Astrocyte (in vitro differentiated cells and primary cell): ENCODE measurements at regions not wholly inside any gene's neighbourhood (a gene's known extent, or its start where the extent isn't known, plus 50 kb on each side); places are given as distances from the start of the nearest gene placed in this dataset.

ENCODE experiments used
- DNase-seq: peaks from one replicate; pipeline ENCODE4 v3.0.0-alpha.2; 2010; ENCODE audit warnings: low read depth
- FAIRE-seq: peaks from 2 replicates; lab custom pipeline; 2011; peaks lifted over from hg19 to GRCh38; lab: Jason Lieb, UNC
- H2AFZ ChIP-seq: 2 replicates; pipeline ENCODE4 v1.6.0; 2012; ENCODE audit warnings: low read depth, low read length, inconsistent platforms
- H3K27ac ChIP-seq: 2 replicates; pipeline ENCODE4 v1.5.1; 2011; ENCODE audit warnings: low read depth, low read length, inconsistent platforms
- H3K27me3 ChIP-seq: 2 replicates; pipeline ENCODE4 v1.6.0; 2011; ENCODE audit warnings: low read length, inconsistent platforms; ENCODE audit not compliant: insufficient read depth
- H3K36me3 ChIP-seq: 2 replicates; pipeline ENCODE4 v1.5.1; 2011; ENCODE audit warnings: low read length, inconsistent platforms; ENCODE audit not compliant: insufficient read depth
- H3K4me1 ChIP-seq: 2 replicates; pipeline ENCODE4 v1.5.1; 2011; ENCODE audit warnings: low read length, inconsistent platforms; ENCODE audit not compliant: insufficient read depth
- H3K4me2 ChIP-seq: 2 replicates; pipeline ENCODE4 v1.6.0; 2012; ENCODE audit warnings: low read length, inconsistent platforms
- H3K4me3 ChIP-seq: 2 replicates; pipeline ENCODE4 v1.5.1; 2011; ENCODE audit warnings: low read depth, mild to moderate bottlenecking, low read length, inconsistent platforms; ENCODE audit not compliant: insufficient read depth
- H3K79me2 ChIP-seq: 2 replicates; pipeline ENCODE4 v1.6.0; 2012; ENCODE audit warnings: mild to moderate bottlenecking, low read length, inconsistent platforms; ENCODE audit not compliant: insufficient read depth
- H3K9ac ChIP-seq: 2 replicates; pipeline ENCODE4 v1.6.0; 2012; ENCODE audit warnings: mild to moderate bottlenecking, low read length, inconsistent platforms
- H3K9me3 ChIP-seq: 2 replicates; pipeline ENCODE4 v1.5.1; 2012; ENCODE audit warnings: low read depth, mild to moderate bottlenecking, low read length, inconsistent platforms; ENCODE audit not compliant: insufficient read depth
- H4K20me1 ChIP-seq: 2 replicates; pipeline ENCODE4 v1.6.0; 2012; ENCODE audit warnings: low read length, inconsistent platforms; ENCODE audit not compliant: insufficient read depth
- H3K27ac Mint-ChIP-seq: one replicate; pipeline ENCODE4 v1.8.0; 2021; ENCODE audit warnings: mild to moderate bottlenecking, mixed read lengths; ENCODE audit not compliant: unreplicated experiment
- H3K27me3 Mint-ChIP-seq: one replicate; pipeline ENCODE4 v1.8.0; 2021; ENCODE audit warnings: low read depth, mixed read lengths; ENCODE audit not compliant: unreplicated experiment
- H3K36me3 Mint-ChIP-seq: one replicate; pipeline ENCODE4 v1.8.0; 2021; ENCODE audit warnings: low read depth, mixed read lengths; ENCODE audit not compliant: unreplicated experiment
- H3K4me1 Mint-ChIP-seq: one replicate; pipeline ENCODE4 v1.8.0; 2021; ENCODE audit warnings: low read depth, mixed read lengths; ENCODE audit not compliant: unreplicated experiment
- H3K4me3 Mint-ChIP-seq: one replicate; pipeline ENCODE4 v1.8.0; 2021; ENCODE audit warnings: mild to moderate bottlenecking, moderate library complexity, mixed read lengths; ENCODE audit not compliant: unreplicated experiment
- H3K9me3 Mint-ChIP-seq: one replicate; pipeline ENCODE4 v1.8.0; 2021; ENCODE audit warnings: mild to moderate bottlenecking, mixed read lengths; ENCODE audit not compliant: unreplicated experiment
- EZH2 ChIP-seq: IDR thresholded peaks from 2 replicates; pipeline ENCODE4 v1.6.1; 2012; ENCODE audit warnings: mild to moderate bottlenecking, low read length, inconsistent platforms; ENCODE audit not compliant: insufficient read depth
- TF ChIP-seq, protein P1 (sequence below): IDR thresholded peaks from 2 replicates; pipeline ENCODE4 v1.5.1; 2011; ENCODE audit warnings: low read depth, mild to moderate bottlenecking, inconsistent platforms, low read length, moderate library complexity; ENCODE audit not compliant: insufficient read depth

DNA sequence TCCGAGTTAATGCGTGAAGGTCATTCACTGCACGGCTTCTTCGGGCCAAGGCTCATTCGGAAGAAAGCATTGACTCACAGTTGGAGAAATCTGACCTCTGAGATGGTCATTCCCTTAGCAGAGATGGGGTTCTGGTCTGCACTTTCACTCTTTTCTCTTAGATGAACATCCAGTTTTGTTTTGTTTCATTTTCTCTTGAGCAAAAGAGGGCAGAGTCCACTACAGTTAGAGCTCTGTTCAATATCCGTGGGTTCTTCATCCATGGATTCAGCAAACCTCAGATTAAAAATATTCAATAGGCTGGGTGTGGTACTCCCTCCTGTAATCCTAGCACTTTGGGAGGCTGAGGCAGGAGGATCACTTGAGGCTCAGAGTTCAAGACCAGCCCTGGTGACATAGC lies 57.4 kb upstream of the SIPA1L2 start:
- no peak overlapping the region for H3K4me3 Mint-ChIP-seq
- H4K20me1 ChIP-seq: no peaks in the 10 kb centered on the region

DNA sequence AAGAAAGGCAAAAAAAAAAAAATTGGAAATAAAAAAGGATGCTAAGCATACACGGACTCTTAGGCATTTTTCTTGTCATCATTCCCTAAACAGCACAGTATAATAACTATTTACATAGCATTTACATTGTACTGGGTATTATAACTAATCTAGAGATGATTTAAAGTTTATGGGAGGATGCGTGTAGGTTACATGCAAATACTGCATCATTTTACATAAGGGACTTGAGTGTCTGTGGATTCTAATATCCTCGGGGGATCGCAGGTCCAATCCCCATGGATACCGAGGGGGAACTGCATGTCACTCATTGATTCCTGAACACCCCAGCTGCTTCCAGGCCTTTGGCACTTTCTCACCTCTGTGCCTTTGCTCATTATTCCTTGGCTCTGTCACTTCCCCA lies 57.8 kb upstream of the SIPA1L2 start:
- Mint-ChIP-seq H3K27ac (no peak overlapping the region), H3K36me3 (no peaks in the 10 kb centered on the region), H3K9me3 (peaks cover 2% of the 10 kb centered on the region), H3K27me3 (peaks cover 17% of the 10 kb centered on the region), H3K4me1 (peaks cover 7% of the 10 kb centered on the region), H3K4me3 (no peak overlapping the region)
- Histone ChIP-seq H3K4me3 (no peak overlapping the region), H3K9me3 (no peaks in the 10 kb centered on the region), H3K4me1 (peaks cover 5% of the 10 kb centered on the region), H3K9ac (no peak overlapping the region), H4K20me1 (no peaks in the 10 kb centered on the region), H3K79me2 (no peaks in the 10 kb centered on the region), H3K4me2 (no peak overlapping the region), H3K27ac (no peak overlapping the region), H3K27me3 (peaks cover 2% of the 10 kb centered on the region), H3K36me3 (no peaks in the 10 kb centered on the region), H2AFZ (no peak overlapping the region)
- TF ChIP-seq, protein P1, sequence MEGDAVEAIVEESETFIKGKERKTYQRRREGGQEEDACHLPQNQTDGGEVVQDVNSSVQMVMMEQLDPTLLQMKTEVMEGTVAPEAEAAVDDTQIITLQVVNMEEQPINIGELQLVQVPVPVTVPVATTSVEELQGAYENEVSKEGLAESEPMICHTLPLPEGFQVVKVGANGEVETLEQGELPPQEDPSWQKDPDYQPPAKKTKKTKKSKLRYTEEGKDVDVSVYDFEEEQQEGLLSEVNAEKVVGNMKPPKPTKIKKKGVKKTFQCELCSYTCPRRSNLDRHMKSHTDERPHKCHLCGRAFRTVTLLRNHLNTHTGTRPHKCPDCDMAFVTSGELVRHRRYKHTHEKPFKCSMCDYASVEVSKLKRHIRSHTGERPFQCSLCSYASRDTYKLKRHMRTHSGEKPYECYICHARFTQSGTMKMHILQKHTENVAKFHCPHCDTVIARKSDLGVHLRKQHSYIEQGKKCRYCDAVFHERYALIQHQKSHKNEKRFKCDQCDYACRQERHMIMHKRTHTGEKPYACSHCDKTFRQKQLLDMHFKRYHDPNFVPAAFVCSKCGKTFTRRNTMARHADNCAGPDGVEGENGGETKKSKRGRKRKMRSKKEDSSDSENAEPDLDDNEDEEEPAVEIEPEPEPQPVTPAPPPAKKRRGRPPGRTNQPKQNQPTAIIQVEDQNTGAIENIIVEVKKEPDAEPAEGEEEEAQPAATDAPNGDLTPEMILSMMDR: no peak
- TF ChIP-seq EZH2: no peak
- FAIRE-seq (no peak), DNase-seq (no peak)

More for the DNA sequence above, 57.4 kb upstream of the SIPA1L2 start:
- peaks cover 5% of the 10 kb centered on the region for H3K4me1 ChIP-seq
- no peaks in the 10 kb centered on the region for H3K79me2 ChIP-seq
- TF ChIP-seq EZH2: no peak
- TF ChIP-seq, protein P1: no peak
- H3K27me3 ChIP-seq: peaks cover 2% of the 10 kb centered on the region
- DNase-seq (no peak), FAIRE-seq (no peak)
- Mint-ChIP-seq H3K4me1 (peaks cover 7% of the 10 kb centered on the region), H3K9me3 (peaks cover 2% of the 10 kb centered on the region), H3K27ac (no peak overlapping the region), H3K27me3 (peaks cover 13% of the 10 kb centered on the region), H3K36me3 (no peaks in the 10 kb centered on the region)
- no peak overlapping the region for H3K9ac ChIP-seq
- no peak overlapping the region for H3K27ac ChIP-seq
- no peaks in the 10 kb centered on the region for H3K36me3 ChIP-seq
- H3K9me3 ChIP-seq: no peaks in the 10 kb centered on the region
- H3K4me3 ChIP-seq: no peak overlapping the region
- no peak overlapping the region for H3K4me2 ChIP-seq
- H2AFZ ChIP-seq: no peak overlapping the region

DNA sequence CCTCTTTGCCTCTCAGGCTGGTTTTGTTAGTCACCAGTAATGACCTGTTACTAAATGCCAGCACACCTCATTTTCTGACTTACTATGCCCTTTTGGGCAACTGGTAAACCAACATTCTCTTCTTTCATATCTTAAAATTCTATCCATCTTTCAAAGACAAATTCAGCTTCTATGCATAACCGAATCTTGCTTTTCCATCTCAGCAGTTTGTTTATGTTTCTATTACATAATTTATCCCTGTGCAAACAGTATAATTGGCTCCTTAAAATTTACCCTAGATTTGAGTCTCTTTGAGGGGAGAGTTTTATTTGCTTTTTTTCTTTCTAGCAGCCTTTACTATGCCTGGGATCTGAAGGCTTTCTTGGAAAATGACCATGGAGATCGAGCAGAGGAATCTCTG lies 58.5 kb upstream of the SIPA1L2 start:
- Mint-ChIP-seq H3K36me3 (no peaks in the 10 kb centered on the region), H3K4me1 (peaks cover 7% of the 10 kb centered on the region), H3K9me3 (peaks cover 2% of the 10 kb centered on the region), H3K27ac (no peak overlapping the region), H3K27me3 (peaks cover 23% of the 10 kb centered on the region), H3K4me3 (no peak overlapping the region)
- TF ChIP-seq EZH2: no peak
- TF ChIP-seq, protein P1: no peak
- Histone ChIP-seq H4K20me1 (no peaks in the 10 kb centered on the region), H3K4me1 (peaks cover 5% of the 10 kb centered on the region), H3K9ac (no peak overlapping the region), H3K9me3 (no peaks in the 10 kb centered on the region), H2AFZ (no peak overlapping the region), H3K4me2 (no peak overlapping the region), H3K27ac (no peak overlapping the region), H3K27me3 (peaks cover 5% of the 10 kb centered on the region), H3K4me3 (no peak overlapping the region), H3K79me2 (no peaks in the 10 kb centered on the region), H3K36me3 (no peaks in the 10 kb centered on the region)
- DNase-seq (no peak), FAIRE-seq (no peak)
